A549 (cell line): ENCODE measurements at regions not wholly inside any gene's neighbourhood (a gene's known extent, or its start where the extent isn't known, plus 50 kb on each side); places are given as distances from the start of the nearest gene placed in this dataset.

Experiments
- ATAC-seq, 2 experiments: fragments of 200-7000 bp in 1 of 2; fragments of >200 bp in 1 of 2; cut with Nextera tagmentation in 1 of 2; cut with Tn5 transposase in 1 of 2; 3 replicates each; pipeline versions ENCODE4 v1.8.0 to v1.9.1; 2018 to 2020; ENCODE audit warnings: mild to moderate bottlenecking in 1 of 2, moderate library complexity in 1 of 2
- CTCF ChIA-PET: fragments of 300-600 bp; sonication (Branson Sonifier 250); formaldehyde crosslinking; extraction: SDS; loops from one replicate; lab custom pipeline; 2021; ENCODE audit warnings: antibody characterized with exemption, inconsistent platforms; lab: Yijun Ruan, JAX
- POLR2A ChIA-PET: fragments of 350-600 bp; formaldehyde crosslinking; extraction: SDS; loops from one replicate; lab custom pipeline; 2021; ENCODE audit warnings: antibody characterized with exemption, inconsistent platforms; lab: Yijun Ruan, JAX
- DNase-seq, 2 experiments: peaks; one replicate each; pipeline versions ENCODE4 v3.0.0 to v3.0.0-alpha.2; 2011 to 2016; ENCODE audit warnings: low read depth in 1 of 2, low spot score in 1 of 2
- FAIRE-seq: peaks from 2 replicates; lab custom pipeline; 2011; peaks lifted over from hg19 to GRCh38; lab: Jason Lieb, UNC
- H3K27ac ChIP-seq, 2 experiments: fragments of >200 bp; sonication (Bioruptor Twin); formaldehyde crosslinking; 3 replicates each; pipeline ENCODE4 v1.5.1; 2016 to 2017
- H3K4me1 ChIP-seq: fragments of >200 bp; sonication (Bioruptor Twin); formaldehyde crosslinking; 3 replicates; pipeline ENCODE4 v1.6.1; 2016
- H3K4me2 ChIP-seq: fragments of >200 bp; sonication (Bioruptor Twin); formaldehyde crosslinking; 3 replicates; pipeline ENCODE4 v1.6.1; 2016
- H3K4me3 ChIP-seq: fragments of >200 bp; sonication (Bioruptor Twin); formaldehyde crosslinking; 3 replicates; pipeline ENCODE4 v1.5.1; 2016
- H3K9me3 ChIP-seq: fragments of >200 bp; sonication (Bioruptor Twin); formaldehyde crosslinking; 3 replicates; pipeline ENCODE4 v1.6.1; 2016
- CBX2 ChIP-seq: fragments of 200-600 bp; sonication (generic); IDR thresholded peaks from 2 replicates; pipeline ENCODE4 v1.6.1; 2016; ENCODE audit warnings: low read depth, mild to moderate bottlenecking, borderline replicate concordance
- CTCF ChIP-seq: fragments of >200 bp; sonication (Bioruptor Twin); formaldehyde crosslinking; IDR thresholded peaks from 3 replicates; pipeline ENCODE4 v1.5.1; 2016
- EHF ChIP-seq: fragments of 250-450 bp; sonication (Bioruptor Pico); IDR thresholded peaks from 2 replicates; pipeline ENCODE4 v1.5.0; 2020; ENCODE audit warnings: mild to moderate bottlenecking
- FOSB ChIP-seq: fragments of 250-450 bp; sonication (Bioruptor Pico); IDR thresholded peaks from 2 replicates; pipeline ENCODE4 v1.5.0; 2020; ENCODE audit warnings: mild to moderate bottlenecking, moderate library complexity
- GATA3 ChIP-seq: IDR thresholded peaks from 2 replicates; pipeline ENCODE4 v1.6.1; 2012; ENCODE audit warnings: borderline replicate concordance
- JUNB ChIP-seq: fragments of >200 bp; sonication (Bioruptor Twin); formaldehyde crosslinking; IDR thresholded peaks from 2 replicates; pipeline ENCODE4 v1.6.1; 2016
- MAFK ChIP-seq: fragments of 450-650 bp; IDR thresholded peaks from 2 replicates; pipeline ENCODE4 v1.6.1; 2014; ENCODE audit not compliant: partially characterized antibody
- MAZ ChIP-seq: fragments of 150-350 bp; IDR thresholded peaks from 2 replicates; pipeline ENCODE4 v1.6.1; 2014; ENCODE audit warnings: antibody characterized with exemption, low read depth, low read length, borderline replicate concordance
- MYC ChIP-seq: IDR thresholded peaks from 2 replicates; pipeline ENCODE4 v1.6.1; 2012; ENCODE audit warnings: mild to moderate bottlenecking, inconsistent platforms, low read length, improper control_type of control experiment, borderline replicate concordance
- NFE2L2 ChIP-seq: fragments of 150-350 bp; conservative IDR thresholded peaks from 2 replicates; pipeline ENCODE4 v1.6.1; 2014; ENCODE audit warnings: low read length
- NPAS2 ChIP-seq: fragments of 250-450 bp; sonication (Bioruptor Pico); IDR thresholded peaks from 2 replicates; pipeline ENCODE4 v1.8.0; 2022; ENCODE audit warnings: mild to moderate bottlenecking, moderate library complexity, borderline replicate concordance
- PHF8 ChIP-seq: fragments of 200-600 bp; sonication (generic); IDR thresholded peaks from 2 replicates; pipeline ENCODE4 v1.6.1; 2016; ENCODE audit warnings: low read depth, mild to moderate bottlenecking, antibody characterized with exemption, moderate library complexity, borderline replicate concordance
- POLR2AphosphoS2 ChIP-seq: conservative IDR thresholded peaks from 2 replicates; pipeline ENCODE4 v1.6.1; 2012; ENCODE audit warnings: low read length, improper control_type of control experiment, inconsistent platforms
- RFX5 ChIP-seq: fragments of 450-650 bp; IDR thresholded peaks from 2 replicates; pipeline ENCODE4 v1.7.1; 2014; ENCODE audit warnings: antibody characterized with exemption, mild to moderate bottlenecking, moderate library complexity
- TFCP2L1 ChIP-seq: fragments of 250-450 bp; sonication (Bioruptor Pico); IDR thresholded peaks from 2 replicates; pipeline ENCODE4 v1.5.0; 2021; ENCODE audit warnings: mild to moderate bottlenecking
- ZC3H11A ChIP-seq: fragments of 450-650 bp; IDR thresholded peaks from 2 replicates; pipeline ENCODE4 v1.6.1; 2014; ENCODE audit warnings: antibody characterized with exemption, mild to moderate bottlenecking
- WGBS: methylation state at CpG from one replicate; pipeline ENCODE4 v1.1.6; 2017; ENCODE audit errors: missing lambda C conversion rate; 5-methylcytosine and 5-hydroxymethylcytosine counted together
- TF ChIP-seq, protein P1 (sequence below): fragments of 200-600 bp; sonication (generic); IDR thresholded peaks from 2 replicates; pipeline ENCODE4 v1.6.1; 2016; ENCODE audit warnings: antibody characterized with exemption, mild to moderate bottlenecking, moderate library complexity
- TF ChIP-seq, protein P2 (sequence below): fragments of 250-450 bp; sonication (Bioruptor Pico); IDR thresholded peaks from 2 replicates; pipeline ENCODE4 v1.5.0; 2021; ENCODE audit warnings: mild to moderate bottlenecking, moderate library complexity, borderline replicate concordance
- TF ChIP-seq, protein P3 (sequence below): IDR thresholded peaks from 2 replicates; pipeline ENCODE4 v1.6.1; 2012
- TF ChIP-seq, protein P4 (sequence below): IDR thresholded peaks from 2 replicates; pipeline ENCODE4 v1.6.1; 2012

DNA sequence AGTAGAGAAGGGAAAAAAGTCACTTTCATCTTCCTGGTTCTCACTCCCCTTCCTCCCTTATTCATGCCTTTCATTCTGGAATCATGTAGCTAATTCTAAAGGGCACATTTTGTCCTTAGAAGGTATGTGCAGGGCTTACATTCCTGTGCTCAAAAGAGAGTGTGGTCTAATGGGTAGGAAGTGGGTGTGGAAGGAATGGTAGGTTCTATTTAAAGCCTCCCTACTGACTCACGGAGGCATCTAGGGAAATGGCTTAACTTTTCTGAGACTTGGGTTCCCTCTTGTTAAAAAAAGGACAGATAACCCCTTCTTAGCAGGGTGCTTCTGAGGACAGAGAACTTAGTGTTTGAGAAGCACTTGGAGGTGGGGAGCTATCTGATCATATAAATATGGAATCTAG lies 249.3 kb upstream of the DUSP10 start:
- TF ChIP-seq CBX2 (no peak), TFCP2L1 (CRISPR knock-in tag) (no peak), NFE2L2 (no peak), MAZ (no peak), ZC3H11A (no peak), EHF (CRISPR knock-in tag) (no peak), GATA3 (no peak), NPAS2 (CRISPR knock-in tag) (no peak), CTCF (no peak), POLR2AphosphoS2 (no peak), RFX5 (no peak), FOSB (CRISPR knock-in tag) (no peak), JUNB (no peak), PHF8 (no peak), MAFK (no peak), MYC (no peak)
- TF ChIP-seq, protein P1, sequence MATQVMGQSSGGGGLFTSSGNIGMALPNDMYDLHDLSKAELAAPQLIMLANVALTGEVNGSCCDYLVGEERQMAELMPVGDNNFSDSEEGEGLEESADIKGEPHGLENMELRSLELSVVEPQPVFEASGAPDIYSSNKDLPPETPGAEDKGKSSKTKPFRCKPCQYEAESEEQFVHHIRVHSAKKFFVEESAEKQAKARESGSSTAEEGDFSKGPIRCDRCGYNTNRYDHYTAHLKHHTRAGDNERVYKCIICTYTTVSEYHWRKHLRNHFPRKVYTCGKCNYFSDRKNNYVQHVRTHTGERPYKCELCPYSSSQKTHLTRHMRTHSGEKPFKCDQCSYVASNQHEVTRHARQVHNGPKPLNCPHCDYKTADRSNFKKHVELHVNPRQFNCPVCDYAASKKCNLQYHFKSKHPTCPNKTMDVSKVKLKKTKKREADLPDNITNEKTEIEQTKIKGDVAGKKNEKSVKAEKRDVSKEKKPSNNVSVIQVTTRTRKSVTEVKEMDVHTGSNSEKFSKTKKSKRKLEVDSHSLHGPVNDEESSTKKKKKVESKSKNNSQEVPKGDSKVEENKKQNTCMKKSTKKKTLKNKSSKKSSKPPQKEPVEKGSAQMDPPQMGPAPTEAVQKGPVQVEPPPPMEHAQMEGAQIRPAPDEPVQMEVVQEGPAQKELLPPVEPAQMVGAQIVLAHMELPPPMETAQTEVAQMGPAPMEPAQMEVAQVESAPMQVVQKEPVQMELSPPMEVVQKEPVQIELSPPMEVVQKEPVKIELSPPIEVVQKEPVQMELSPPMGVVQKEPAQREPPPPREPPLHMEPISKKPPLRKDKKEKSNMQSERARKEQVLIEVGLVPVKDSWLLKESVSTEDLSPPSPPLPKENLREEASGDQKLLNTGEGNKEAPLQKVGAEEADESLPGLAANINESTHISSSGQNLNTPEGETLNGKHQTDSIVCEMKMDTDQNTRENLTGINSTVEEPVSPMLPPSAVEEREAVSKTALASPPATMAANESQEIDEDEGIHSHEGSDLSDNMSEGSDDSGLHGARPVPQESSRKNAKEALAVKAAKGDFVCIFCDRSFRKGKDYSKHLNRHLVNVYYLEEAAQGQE: no peak
- TF ChIP-seq, protein P2, sequence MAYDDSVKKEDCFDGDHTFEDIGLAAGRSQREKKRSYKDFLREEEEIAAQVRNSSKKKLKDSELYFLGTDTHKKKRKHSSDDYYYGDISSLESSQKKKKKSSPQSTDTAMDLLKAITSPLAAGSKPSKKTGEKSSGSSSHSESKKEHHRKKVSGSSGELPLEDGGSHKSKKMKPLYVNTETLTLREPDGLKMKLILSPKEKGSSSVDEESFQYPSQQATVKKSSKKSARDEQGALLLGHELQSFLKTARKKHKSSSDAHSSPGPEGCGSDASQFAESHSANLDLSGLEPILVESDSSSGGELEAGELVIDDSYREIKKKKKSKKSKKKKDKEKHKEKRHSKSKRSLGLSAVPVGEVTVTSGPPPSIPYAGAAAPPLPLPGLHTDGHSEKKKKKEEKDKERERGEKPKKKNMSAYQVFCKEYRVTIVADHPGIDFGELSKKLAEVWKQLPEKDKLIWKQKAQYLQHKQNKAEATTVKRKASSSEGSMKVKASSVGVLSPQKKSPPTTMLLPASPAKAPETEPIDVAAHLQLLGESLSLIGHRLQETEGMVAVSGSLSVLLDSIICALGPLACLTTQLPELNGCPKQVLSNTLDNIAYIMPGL (CRISPR knock-in tag): no peak
- TF ChIP-seq, protein P3, sequence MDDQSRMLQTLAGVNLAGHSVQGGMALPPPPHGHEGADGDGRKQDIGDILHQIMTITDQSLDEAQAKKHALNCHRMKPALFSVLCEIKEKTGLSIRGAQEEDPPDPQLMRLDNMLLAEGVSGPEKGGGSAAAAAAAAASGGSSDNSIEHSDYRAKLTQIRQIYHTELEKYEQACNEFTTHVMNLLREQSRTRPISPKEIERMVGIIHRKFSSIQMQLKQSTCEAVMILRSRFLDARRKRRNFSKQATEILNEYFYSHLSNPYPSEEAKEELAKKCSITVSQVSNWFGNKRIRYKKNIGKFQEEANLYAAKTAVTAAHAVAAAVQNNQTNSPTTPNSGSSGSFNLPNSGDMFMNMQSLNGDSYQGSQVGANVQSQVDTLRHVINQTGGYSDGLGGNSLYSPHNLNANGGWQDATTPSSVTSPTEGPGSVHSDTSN: no peak
- TF ChIP-seq, protein P4, sequence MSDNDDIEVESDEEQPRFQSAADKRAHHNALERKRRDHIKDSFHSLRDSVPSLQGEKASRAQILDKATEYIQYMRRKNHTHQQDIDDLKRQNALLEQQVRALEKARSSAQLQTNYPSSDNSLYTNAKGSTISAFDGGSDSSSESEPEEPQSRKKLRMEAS: no peak
- TF ChIP-seq, all 56 proteins: peak for 0
- Histone ChIP-seq H3K4me1 (peaks cover 5% of the 10 kb centered on the region; the same call in 2 of the 3 replicates), H3K27ac (no peak overlapping the region), H3K4me2 (no peak overlapping the region), H3K4me3 (no peak overlapping the region), H3K9me3 (no peaks in the 10 kb centered on the region)
- CTCF ChIA-PET: interaction anchor here (0.8 to 2.4 kb wide), 3 partner anchors 12 to 513 kb away, joined by 3 to 8 read pairs (median 6); no protein-coding TSS in a partner anchor
- DNase-seq (no peak), ATAC-seq (no peak), FAIRE-seq (no peak)
- POLR2A ChIA-PET: no interaction called here
- WGBS: 80% methylated on average over 1 of the region's 1 CpG
